Endodermal cell (in vitro differentiated cells): ENCODE measurements at regions not wholly inside any gene's neighbourhood (a gene's known extent, or its start where the extent isn't known, plus 50 kb on each side); places are given as distances from the start of the nearest gene placed in this dataset.

Experiments used
- DNase-seq: peaks from one replicate; pipeline ENCODE4 v3.0.0-alpha.2; 2017
- H3K27ac ChIP-seq: 2 replicates; pipeline ENCODE4 v1.5.1; 2013; ENCODE audit warnings: mild to moderate bottlenecking, low read depth, low read length, moderate library complexity
- H3K27me3 ChIP-seq: 2 replicates; pipeline ENCODE4 v1.6.1; 2013; ENCODE audit warnings: mild to moderate bottlenecking, low read length, moderate library complexity; ENCODE audit not compliant: insufficient read depth, control insufficient read depth, poor library complexity, severe bottlenecking
- H3K36me3 ChIP-seq: 2 replicates; pipeline ENCODE4 v1.7.0; 2013; ENCODE audit warnings: mild to moderate bottlenecking, low read length, moderate library complexity; ENCODE audit not compliant: control insufficient read depth, insufficient read depth
- H3K4me1 ChIP-seq: one replicate; pipeline ENCODE4 v1.7.0; 2013; ENCODE audit warnings: low read length; ENCODE audit not compliant: control insufficient read depth, insufficient read depth
- H3K4me3 ChIP-seq: 2 replicates; pipeline ENCODE4 v1.5.1; 2013; ENCODE audit warnings: mild to moderate bottlenecking, low read length, moderate library complexity
- H3K9ac ChIP-seq: 2 replicates; pipeline ENCODE4 v1.6.1; 2013; ENCODE audit warnings: mild to moderate bottlenecking, low read length, moderate library complexity; ENCODE audit not compliant: poor library complexity, severe bottlenecking; ENCODE audit errors: extremely low read depth
- H3K9me3 ChIP-seq: 2 replicates; pipeline ENCODE4 v1.6.1; 2013; ENCODE audit warnings: mild to moderate bottlenecking, low read length, moderate library complexity; ENCODE audit not compliant: control insufficient read depth
- H3K27ac Mint-ChIP-seq: 2 replicates; pipeline ENCODE4 v1.8.0; 2020; ENCODE audit warnings: mixed read lengths
- H3K27me3 Mint-ChIP-seq: 2 replicates; pipeline ENCODE4 v1.8.0; 2021; ENCODE audit warnings: mild to moderate bottlenecking, mixed read lengths; ENCODE audit not compliant: insufficient read depth
- H3K36me3 Mint-ChIP-seq: 2 replicates; pipeline ENCODE4 v1.8.0; 2020; ENCODE audit warnings: low read depth, mixed read lengths
- H3K4me1 Mint-ChIP-seq: 2 replicates; pipeline ENCODE4 v1.8.0; 2020; ENCODE audit warnings: mixed read lengths
- H3K4me3 Mint-ChIP-seq: 2 replicates; pipeline ENCODE4 v1.8.0; 2020; ENCODE audit warnings: mild to moderate bottlenecking, moderate library complexity, mixed read lengths
- H3K9me3 Mint-ChIP-seq: 2 replicates; pipeline ENCODE4 v1.8.0; 2020; ENCODE audit warnings: mild to moderate bottlenecking, mixed read lengths
- WGBS, 2 experiments: methylation state at CpG; one replicate each; pipeline versions ENCODE4 v1.1.5 to v1.1.7; 2013; ENCODE audit warnings: missing lambda C conversion rate in 2 of 2, mixed read lengths in 1 of 2; ENCODE audit not compliant: insufficient coverage in 1 of 2, insufficient read length in 1 of 2; 5-methylcytosine and 5-hydroxymethylcytosine counted together
- TF ChIP-seq, protein P1 (sequence below): fragments of 200-600 bp; sonication (generic); conservative IDR thresholded peaks from 2 replicates; pipeline ENCODE4 v1.5.0; 2021; ENCODE audit warnings: antibody characterized with exemption, mild to moderate bottlenecking

DNA sequence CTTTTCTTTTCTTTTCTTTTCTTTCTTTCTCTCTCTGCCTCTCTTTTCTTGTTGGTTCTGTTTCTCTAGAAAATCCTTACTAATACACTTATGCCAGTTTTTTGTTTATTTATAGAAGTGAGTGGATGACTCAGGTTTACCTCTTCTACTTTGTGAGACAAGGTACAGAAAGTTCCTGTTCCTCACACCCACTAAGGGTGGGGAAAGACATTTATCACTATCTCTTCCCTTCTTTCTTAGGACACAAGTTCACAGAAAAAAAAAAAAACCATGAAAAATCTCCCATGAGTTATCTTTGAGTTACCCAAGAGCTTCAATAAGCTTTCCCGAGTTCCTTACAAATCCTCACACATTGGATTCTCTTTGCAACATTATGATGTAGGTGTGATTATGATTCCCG is 60.9 kb upstream of the CD180 start:
- Mint-ChIP-seq H3K36me3 (peaks cover 1% of the 10 kb centered on the region), H3K4me3 (no peak overlapping the region), H3K4me1 (no peaks in the 10 kb centered on the region), H3K27ac (no peak overlapping the region), H3K9me3 (peaks cover 4% of the 10 kb centered on the region), H3K27me3 (no peaks in the 10 kb centered on the region)
- Histone ChIP-seq H3K9ac (no peak overlapping the region), H3K4me3 (no peak overlapping the region), H3K36me3 (no peaks in the 10 kb centered on the region), H3K27me3 (no peaks in the 10 kb centered on the region), H3K9me3 (peaks cover 7% of the 10 kb centered on the region), H3K27ac (no peak overlapping the region), H3K4me1 (no peaks in the 10 kb centered on the region)
- TF ChIP-seq, protein P1, sequence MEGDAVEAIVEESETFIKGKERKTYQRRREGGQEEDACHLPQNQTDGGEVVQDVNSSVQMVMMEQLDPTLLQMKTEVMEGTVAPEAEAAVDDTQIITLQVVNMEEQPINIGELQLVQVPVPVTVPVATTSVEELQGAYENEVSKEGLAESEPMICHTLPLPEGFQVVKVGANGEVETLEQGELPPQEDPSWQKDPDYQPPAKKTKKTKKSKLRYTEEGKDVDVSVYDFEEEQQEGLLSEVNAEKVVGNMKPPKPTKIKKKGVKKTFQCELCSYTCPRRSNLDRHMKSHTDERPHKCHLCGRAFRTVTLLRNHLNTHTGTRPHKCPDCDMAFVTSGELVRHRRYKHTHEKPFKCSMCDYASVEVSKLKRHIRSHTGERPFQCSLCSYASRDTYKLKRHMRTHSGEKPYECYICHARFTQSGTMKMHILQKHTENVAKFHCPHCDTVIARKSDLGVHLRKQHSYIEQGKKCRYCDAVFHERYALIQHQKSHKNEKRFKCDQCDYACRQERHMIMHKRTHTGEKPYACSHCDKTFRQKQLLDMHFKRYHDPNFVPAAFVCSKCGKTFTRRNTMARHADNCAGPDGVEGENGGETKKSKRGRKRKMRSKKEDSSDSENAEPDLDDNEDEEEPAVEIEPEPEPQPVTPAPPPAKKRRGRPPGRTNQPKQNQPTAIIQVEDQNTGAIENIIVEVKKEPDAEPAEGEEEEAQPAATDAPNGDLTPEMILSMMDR, result no peak
- no peak for DNase-seq
- 100% methylated on average over 2 of the region's 2 CpGs; no CpG with 5 or more reads in 1 of the 2 experiments for WGBS, 2 experiments

DNA sequence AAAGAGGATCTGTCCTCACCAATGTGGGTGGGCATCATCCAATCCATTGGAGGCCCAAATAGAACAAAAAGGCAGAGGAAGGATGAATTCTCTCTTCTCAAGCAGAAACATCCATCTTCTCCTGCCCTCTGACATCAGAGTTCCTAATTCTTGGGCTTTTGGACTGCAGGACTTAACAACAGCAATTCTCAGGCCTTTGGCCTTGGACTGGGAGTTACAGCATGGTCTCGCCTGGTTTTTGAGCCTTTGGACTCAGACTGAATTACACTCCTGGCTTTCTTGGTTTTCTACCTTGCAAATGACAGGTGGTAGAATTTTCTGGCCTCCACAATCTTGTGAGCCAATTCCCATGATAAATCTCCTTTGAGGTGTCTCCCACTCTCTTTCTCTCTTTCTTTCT is 60.5 kb upstream of the CD180 start:
- Histone ChIP-seq H3K27ac (no peak overlapping the region), H3K27me3 (no peaks in the 10 kb centered on the region), H3K9me3 (peaks cover 11% of the 10 kb centered on the region), H3K36me3 (no peaks in the 10 kb centered on the region), H3K4me1 (no peaks in the 10 kb centered on the region), H3K9ac (no peak overlapping the region), H3K4me3 (no peak overlapping the region)
- Mint-ChIP-seq H3K27ac (no peak overlapping the region), H3K4me1 (no peaks in the 10 kb centered on the region), H3K4me3 (no peak overlapping the region), H3K9me3 (peaks cover 8% of the 10 kb centered on the region), H3K36me3 (peaks cover 1% of the 10 kb centered on the region), H3K27me3 (no peaks in the 10 kb centered on the region)
- TF ChIP-seq, protein P1, result no peak
- no peak for DNase-seq
- WGBS, 2 experiments, result 84 to 100% methylated on average over 1 of the region's 1 CpG

DNA sequence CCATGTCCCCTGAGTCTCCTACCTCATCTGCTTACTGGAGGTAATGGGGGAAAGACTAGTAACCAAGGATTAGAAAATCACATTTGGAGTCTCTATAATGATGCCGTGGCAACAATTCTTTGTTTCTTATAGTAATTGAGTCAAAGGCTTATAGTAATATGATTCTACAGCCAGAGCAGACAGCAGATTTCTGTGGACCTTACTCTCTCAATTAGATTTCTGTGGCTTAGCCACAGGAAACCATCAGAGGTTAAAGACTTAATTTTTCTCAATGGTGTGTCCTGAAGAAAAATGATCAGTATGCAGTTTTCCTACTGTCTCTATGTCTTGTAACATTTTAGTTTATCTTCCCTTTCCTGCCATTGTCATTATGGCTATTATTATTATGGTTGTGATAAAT is 59.3 kb upstream of the CD180 start:
- peaks cover 1% of the 10 kb centered on the region for H3K36me3 Mint-ChIP-seq
- H3K27me3 Mint-ChIP-seq, result no peaks in the 10 kb centered on the region
- no peak overlapping the region for H3K27ac Mint-ChIP-seq
- no peaks in the 10 kb centered on the region for H3K4me1 Mint-ChIP-seq
- H3K4me1 ChIP-seq, result no peaks in the 10 kb centered on the region
- WGBS, 2 experiments, result 97 to 100% methylated on average over 1 of the region's 1 CpG
- H3K9ac ChIP-seq, result no peak overlapping the region
- no peak overlapping the region for H3K4me3 Mint-ChIP-seq
- no peaks in the 10 kb centered on the region for H3K27me3 ChIP-seq
- no peak overlapping the region for H3K27ac ChIP-seq
- H3K9me3 Mint-ChIP-seq, result peaks cover 9% of the 10 kb centered on the region
- no peak overlapping the region for H3K4me3 ChIP-seq
- H3K36me3 ChIP-seq, result no peaks in the 10 kb centered on the region
- H3K9me3 ChIP-seq, result peaks cover 12% of the 10 kb centered on the region
- no peak for DNase-seq
- TF ChIP-seq, protein P1, result no peak
